ENCODE measurements at regions not wholly inside any gene's neighbourhood (a gene's known extent, or its start where the extent isn't known, plus 50 kb on each side); places are given as distances from the start of the nearest gene placed in this dataset.

DNA sequence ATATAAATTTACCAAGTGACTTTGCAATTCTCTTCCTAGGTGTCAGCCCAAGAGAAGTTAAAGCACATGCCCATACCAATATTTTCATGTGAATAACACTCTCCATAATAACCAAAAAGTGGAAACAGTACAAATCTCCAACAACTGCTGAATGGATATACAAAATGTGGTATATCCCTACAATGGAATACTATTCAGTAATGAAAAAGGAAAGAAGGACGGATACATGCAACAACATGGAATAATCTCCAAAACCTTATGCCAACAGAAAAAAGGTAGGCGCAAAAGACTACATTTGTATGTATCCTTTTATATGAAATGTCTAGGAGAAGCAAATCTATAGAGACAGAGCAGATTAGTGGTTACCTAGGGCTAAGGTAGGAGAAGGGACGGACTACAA lies 487.7 kb upstream of the ID4 start:
- TF ChIP-seq, protein P1, sequence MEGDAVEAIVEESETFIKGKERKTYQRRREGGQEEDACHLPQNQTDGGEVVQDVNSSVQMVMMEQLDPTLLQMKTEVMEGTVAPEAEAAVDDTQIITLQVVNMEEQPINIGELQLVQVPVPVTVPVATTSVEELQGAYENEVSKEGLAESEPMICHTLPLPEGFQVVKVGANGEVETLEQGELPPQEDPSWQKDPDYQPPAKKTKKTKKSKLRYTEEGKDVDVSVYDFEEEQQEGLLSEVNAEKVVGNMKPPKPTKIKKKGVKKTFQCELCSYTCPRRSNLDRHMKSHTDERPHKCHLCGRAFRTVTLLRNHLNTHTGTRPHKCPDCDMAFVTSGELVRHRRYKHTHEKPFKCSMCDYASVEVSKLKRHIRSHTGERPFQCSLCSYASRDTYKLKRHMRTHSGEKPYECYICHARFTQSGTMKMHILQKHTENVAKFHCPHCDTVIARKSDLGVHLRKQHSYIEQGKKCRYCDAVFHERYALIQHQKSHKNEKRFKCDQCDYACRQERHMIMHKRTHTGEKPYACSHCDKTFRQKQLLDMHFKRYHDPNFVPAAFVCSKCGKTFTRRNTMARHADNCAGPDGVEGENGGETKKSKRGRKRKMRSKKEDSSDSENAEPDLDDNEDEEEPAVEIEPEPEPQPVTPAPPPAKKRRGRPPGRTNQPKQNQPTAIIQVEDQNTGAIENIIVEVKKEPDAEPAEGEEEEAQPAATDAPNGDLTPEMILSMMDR (IDR thresholded peaks at IDR 0.05 in 2 of 3, conservative IDR thresholded peaks at IDR 0.05 in 1 of 3; ENCODE audit: control insufficient read depth in 2 of 3, extremely low read depth in 1 of 3, insufficient read depth in 1 of 3, low read depth in 3 of 3, low read length in 3 of 3) = no peak
- TF ChIP-seq POLR2A (IDR thresholded peaks at IDR 0.05; ENCODE audit: low read depth, low read length) (no peak), NR2C2 (IDR thresholded peaks at IDR 0.05; ENCODE audit: borderline replicate concordance, control insufficient read depth, insufficient read length, low read depth) (no peak), FOXK2 (IDR thresholded peaks at IDR 0.05) (no peak), EED (IDR thresholded peaks at IDR 0.05; ENCODE audit: low read depth) (no peak), CBX5 (IDR thresholded peaks at IDR 0.05; ENCODE audit: low read depth) (no peak), CEBPB (IDR thresholded peaks at IDR 0.05; ENCODE audit: borderline replicate concordance in 1 of 2, low read depth in 2 of 2, low read length in 2 of 2) (no peak), JUND (IDR thresholded peaks at IDR 0.05; ENCODE audit: low read depth, low read length) (no peak), KDM1A (IDR thresholded peaks at IDR 0.05; ENCODE audit: borderline replicate concordance) (no peak)
- TF ChIP-seq, protein P2, sequence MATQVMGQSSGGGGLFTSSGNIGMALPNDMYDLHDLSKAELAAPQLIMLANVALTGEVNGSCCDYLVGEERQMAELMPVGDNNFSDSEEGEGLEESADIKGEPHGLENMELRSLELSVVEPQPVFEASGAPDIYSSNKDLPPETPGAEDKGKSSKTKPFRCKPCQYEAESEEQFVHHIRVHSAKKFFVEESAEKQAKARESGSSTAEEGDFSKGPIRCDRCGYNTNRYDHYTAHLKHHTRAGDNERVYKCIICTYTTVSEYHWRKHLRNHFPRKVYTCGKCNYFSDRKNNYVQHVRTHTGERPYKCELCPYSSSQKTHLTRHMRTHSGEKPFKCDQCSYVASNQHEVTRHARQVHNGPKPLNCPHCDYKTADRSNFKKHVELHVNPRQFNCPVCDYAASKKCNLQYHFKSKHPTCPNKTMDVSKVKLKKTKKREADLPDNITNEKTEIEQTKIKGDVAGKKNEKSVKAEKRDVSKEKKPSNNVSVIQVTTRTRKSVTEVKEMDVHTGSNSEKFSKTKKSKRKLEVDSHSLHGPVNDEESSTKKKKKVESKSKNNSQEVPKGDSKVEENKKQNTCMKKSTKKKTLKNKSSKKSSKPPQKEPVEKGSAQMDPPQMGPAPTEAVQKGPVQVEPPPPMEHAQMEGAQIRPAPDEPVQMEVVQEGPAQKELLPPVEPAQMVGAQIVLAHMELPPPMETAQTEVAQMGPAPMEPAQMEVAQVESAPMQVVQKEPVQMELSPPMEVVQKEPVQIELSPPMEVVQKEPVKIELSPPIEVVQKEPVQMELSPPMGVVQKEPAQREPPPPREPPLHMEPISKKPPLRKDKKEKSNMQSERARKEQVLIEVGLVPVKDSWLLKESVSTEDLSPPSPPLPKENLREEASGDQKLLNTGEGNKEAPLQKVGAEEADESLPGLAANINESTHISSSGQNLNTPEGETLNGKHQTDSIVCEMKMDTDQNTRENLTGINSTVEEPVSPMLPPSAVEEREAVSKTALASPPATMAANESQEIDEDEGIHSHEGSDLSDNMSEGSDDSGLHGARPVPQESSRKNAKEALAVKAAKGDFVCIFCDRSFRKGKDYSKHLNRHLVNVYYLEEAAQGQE (IDR thresholded peaks at IDR 0.05; ENCODE audit: low read depth, low read length) = no peak
- TF ChIP-seq, protein P3, sequence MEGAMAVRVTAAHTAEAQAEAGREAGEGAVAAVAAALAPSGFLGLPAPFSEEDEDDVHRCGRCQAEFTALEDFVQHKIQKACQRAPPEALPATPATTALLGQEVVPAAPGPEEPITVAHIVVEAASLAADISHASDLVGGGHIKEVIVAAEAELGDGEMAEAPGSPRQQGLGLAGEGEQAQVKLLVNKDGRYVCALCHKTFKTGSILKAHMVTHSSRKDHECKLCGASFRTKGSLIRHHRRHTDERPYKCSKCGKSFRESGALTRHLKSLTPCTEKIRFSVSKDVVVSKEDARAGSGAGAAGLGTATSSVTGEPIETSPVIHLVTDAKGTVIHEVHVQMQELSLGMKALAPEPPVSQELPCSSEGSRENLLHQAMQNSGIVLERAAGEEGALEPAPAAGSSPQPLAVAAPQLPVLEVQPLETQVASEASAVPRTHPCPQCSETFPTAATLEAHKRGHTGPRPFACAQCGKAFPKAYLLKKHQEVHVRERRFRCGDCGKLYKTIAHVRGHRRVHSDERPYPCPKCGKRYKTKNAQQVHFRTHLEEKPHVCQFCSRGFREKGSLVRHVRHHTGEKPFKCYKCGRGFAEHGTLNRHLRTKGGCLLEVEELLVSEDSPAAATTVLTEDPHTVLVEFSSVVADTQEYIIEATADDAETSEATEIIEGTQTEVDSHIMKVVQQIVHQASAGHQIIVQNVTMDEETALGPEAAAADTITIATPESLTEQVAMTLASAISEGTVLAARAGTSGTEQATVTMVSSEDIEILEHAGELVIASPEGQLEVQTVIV (IDR thresholded peaks at IDR 0.05; ENCODE audit: borderline replicate concordance, partially characterized antibody) = no peak
- TF ChIP-seq, protein P4, sequence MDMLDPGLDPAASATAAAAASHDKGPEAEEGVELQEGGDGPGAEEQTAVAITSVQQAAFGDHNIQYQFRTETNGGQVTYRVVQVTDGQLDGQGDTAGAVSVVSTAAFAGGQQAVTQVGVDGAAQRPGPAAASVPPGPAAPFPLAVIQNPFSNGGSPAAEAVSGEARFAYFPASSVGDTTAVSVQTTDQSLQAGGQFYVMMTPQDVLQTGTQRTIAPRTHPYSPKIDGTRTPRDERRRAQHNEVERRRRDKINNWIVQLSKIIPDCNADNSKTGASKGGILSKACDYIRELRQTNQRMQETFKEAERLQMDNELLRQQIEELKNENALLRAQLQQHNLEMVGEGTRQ (IDR thresholded peaks at IDR 0.05; ENCODE audit: borderline replicate concordance, low read depth, low read length) = no peak

All from GM12878 (cell line).